HL-60 (cell line): ENCODE measurements at regions not wholly inside any gene's neighbourhood (a gene's known extent, or its start where the extent isn't known, plus 50 kb on each side); places are given as distances from the start of the nearest gene placed in this dataset.

Experiments used
- DNase-seq, 2 experiments: peaks; one replicate each; pipeline ENCODE4 v3.0.0-alpha.2; 2010 to 2020; ENCODE audit warnings: low read depth in 1 of 2, low spot score in 1 of 2
- H3K27ac ChIP-seq: fragments of 250-450 bp; sonication (Bioruptor Pico); replicated peaks from 2 replicates; pipeline ENCODE4 v1.5.1; 2020; ENCODE audit warnings: mild to moderate bottlenecking, moderate library complexity
- H3K27me3 ChIP-seq: fragments of 250-450 bp; sonication (Bioruptor Pico); 2 replicates; pipeline ENCODE4 v1.5.1; 2021; ENCODE audit warnings: mild to moderate bottlenecking, moderate library complexity; ENCODE audit not compliant: insufficient read depth, poor library complexity, severe bottlenecking
- H3K4me3 ChIP-seq: replicated peaks from 2 replicates; pipeline ENCODE4 v1.5.1; 2011; ENCODE audit warnings: mild to moderate bottlenecking, control low read depth, low read length; ENCODE audit not compliant: insufficient read depth
- GABPA ChIP-seq: IDR thresholded peaks from 2 replicates; pipeline ENCODE4 v1.6.1; 2012; ENCODE audit warnings: low read depth
- POLR2AphosphoS5 ChIP-seq: IDR thresholded peaks from 2 replicates; pipeline ENCODE4 v1.6.1; 2012; ENCODE audit warnings: low read depth
- SPI1 ChIP-seq: IDR thresholded peaks from 2 replicates; pipeline ENCODE4 v1.6.1; 2012; ENCODE audit warnings: low read depth, mild to moderate bottlenecking, borderline replicate concordance
- TF ChIP-seq, protein P1 (sequence below): IDR thresholded peaks from 2 replicates; pipeline ENCODE4 v1.6.1; 2012; ENCODE audit warnings: low read depth; ENCODE audit not compliant: insufficient replicate concordance
- TF ChIP-seq, protein P2 (sequence below): IDR thresholded peaks from one replicate; pipeline ENCODE4 v1.5.1; 2011; ENCODE audit warnings: low read length, control low read depth, inconsistent platforms; ENCODE audit not compliant: insufficient read depth

GRCh38 chr14:55979781-55980180 is 138.4 kb upstream of the PELI2 start:
- Histone ChIP-seq H3K4me3 (no peak overlapping the region), H3K27ac (no peak overlapping the region), H3K27me3 (no peaks in the 10 kb centered on the region)
- TF ChIP-seq SPI1 (no peak), GABPA (no peak)
- TF ChIP-seq, protein P1, sequence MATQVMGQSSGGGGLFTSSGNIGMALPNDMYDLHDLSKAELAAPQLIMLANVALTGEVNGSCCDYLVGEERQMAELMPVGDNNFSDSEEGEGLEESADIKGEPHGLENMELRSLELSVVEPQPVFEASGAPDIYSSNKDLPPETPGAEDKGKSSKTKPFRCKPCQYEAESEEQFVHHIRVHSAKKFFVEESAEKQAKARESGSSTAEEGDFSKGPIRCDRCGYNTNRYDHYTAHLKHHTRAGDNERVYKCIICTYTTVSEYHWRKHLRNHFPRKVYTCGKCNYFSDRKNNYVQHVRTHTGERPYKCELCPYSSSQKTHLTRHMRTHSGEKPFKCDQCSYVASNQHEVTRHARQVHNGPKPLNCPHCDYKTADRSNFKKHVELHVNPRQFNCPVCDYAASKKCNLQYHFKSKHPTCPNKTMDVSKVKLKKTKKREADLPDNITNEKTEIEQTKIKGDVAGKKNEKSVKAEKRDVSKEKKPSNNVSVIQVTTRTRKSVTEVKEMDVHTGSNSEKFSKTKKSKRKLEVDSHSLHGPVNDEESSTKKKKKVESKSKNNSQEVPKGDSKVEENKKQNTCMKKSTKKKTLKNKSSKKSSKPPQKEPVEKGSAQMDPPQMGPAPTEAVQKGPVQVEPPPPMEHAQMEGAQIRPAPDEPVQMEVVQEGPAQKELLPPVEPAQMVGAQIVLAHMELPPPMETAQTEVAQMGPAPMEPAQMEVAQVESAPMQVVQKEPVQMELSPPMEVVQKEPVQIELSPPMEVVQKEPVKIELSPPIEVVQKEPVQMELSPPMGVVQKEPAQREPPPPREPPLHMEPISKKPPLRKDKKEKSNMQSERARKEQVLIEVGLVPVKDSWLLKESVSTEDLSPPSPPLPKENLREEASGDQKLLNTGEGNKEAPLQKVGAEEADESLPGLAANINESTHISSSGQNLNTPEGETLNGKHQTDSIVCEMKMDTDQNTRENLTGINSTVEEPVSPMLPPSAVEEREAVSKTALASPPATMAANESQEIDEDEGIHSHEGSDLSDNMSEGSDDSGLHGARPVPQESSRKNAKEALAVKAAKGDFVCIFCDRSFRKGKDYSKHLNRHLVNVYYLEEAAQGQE: no peak
- DNase-seq: no peak

DNA sequence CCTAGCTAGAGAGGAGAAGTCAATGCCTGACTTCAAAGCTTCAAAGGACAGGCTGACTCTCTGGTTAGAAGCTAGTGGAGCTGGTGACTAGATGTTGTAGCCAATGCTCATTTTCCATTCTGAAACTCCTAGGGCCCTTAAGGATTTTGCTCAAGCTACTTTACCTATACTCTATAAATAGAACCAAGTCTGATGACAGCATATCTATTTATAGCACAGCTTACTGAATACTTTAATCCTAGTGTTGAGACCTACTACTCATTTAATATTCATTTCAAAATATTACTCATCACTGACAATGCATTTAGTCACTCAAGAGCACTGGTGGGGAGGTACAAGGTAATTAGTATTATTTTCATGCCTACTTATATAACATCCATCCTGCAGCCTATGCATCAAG is 137.2 kb upstream of the PELI2 start:
- no peaks in the 10 kb centered on the region for H3K27me3 ChIP-seq
- TF ChIP-seq GABPA (no peak), POLR2AphosphoS5 (no peak), SPI1 (no peak)
- TF ChIP-seq, protein P1: no peak
- TF ChIP-seq, protein P2, sequence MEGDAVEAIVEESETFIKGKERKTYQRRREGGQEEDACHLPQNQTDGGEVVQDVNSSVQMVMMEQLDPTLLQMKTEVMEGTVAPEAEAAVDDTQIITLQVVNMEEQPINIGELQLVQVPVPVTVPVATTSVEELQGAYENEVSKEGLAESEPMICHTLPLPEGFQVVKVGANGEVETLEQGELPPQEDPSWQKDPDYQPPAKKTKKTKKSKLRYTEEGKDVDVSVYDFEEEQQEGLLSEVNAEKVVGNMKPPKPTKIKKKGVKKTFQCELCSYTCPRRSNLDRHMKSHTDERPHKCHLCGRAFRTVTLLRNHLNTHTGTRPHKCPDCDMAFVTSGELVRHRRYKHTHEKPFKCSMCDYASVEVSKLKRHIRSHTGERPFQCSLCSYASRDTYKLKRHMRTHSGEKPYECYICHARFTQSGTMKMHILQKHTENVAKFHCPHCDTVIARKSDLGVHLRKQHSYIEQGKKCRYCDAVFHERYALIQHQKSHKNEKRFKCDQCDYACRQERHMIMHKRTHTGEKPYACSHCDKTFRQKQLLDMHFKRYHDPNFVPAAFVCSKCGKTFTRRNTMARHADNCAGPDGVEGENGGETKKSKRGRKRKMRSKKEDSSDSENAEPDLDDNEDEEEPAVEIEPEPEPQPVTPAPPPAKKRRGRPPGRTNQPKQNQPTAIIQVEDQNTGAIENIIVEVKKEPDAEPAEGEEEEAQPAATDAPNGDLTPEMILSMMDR: no peak
- H3K27ac ChIP-seq: no peak overlapping the region
- H3K4me3 ChIP-seq: no peak overlapping the region
- DNase-seq: no peak

DNA sequence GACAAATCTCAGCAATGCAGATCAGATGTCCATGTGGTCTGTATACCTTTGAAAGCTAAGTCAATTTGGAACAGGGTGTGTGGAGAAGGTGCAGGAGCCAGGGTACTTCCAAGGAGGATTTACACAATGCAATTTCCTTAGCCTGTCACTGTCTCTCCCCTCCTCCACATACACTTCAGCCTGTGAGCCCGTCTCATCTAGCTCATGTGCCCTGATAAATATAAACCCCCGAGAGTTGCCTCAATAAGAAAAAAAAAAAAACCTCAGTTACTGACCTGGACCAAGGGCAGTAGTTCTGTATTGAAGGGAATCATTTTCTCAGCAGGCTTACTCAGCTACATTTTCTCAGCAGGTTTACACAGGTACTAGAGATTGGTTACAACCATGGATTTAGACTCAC is 132.1 kb upstream of the PELI2 start:
- H3K27ac ChIP-seq: no peak overlapping the region
- H3K4me3 ChIP-seq: no peak overlapping the region
- TF ChIP-seq GABPA (no peak), SPI1 (no peak), POLR2AphosphoS5 (no peak)
- TF ChIP-seq, protein P1: no peak
- TF ChIP-seq, protein P2: no peak
- no peak for DNase-seq
- no peaks in the 10 kb centered on the region for H3K27me3 ChIP-seq
